Naive thymus-derived CD4-positive, alpha-beta T cell (primary cell): ENCODE measurements at regions not wholly inside any gene's neighbourhood (a gene's known extent, or its start where the extent isn't known, plus 50 kb on each side); places are given as distances from the start of the nearest gene placed in this dataset.
A peak's percentile ranks its signal among the peaks of the same experiment; 100 is the strongest.
"Not testable (repeated sequence)": the region's sequence is repeated elsewhere in the genome, so short reads cannot be mapped to it uniquely, and the experiment has no call there.

Experiments used
- ATAC-seq: fragments of 150-1000 bp; cut with Tn5 transposase; 2 replicates; pipeline ENCODE4 v1.10.0; 2021; ENCODE audit warnings: mild to moderate bottlenecking, moderate library complexity
- CTCF ChIA-PET: fragments of 350-600 bp; sonication (Branson Sonifier 250); formaldehyde crosslinking; loops from one replicate; lab custom pipeline; 2021; ENCODE audit warnings: antibody characterized with exemption; lab: Charles Lee
- POLR2A ChIA-PET: fragments of 350-600 bp; sonication (Branson Sonifier 250); formaldehyde crosslinking; loops from one replicate; lab custom pipeline; 2021; ENCODE audit warnings: antibody characterized with exemption, inconsistent platforms; lab: Charles Lee
- DNase-seq, 9 donors: peaks; one replicate each; pipeline versions ENCODE4 v3.0.0 to v3.0.0-alpha.2; 2020 to 2022; ENCODE audit warnings: mixed read lengths in 1 of 9
- H3K27ac ChIP-seq: one replicate; pipeline ENCODE4 v1.7.0; 2013; ENCODE audit warnings: mild to moderate bottlenecking, low read depth, low read length, moderate library complexity
- H3K27me3 ChIP-seq, 2 donors: one replicate each; pipeline ENCODE4 v1.7.0; 2013; ENCODE audit warnings: low read length in 2 of 2, mild to moderate bottlenecking in 2 of 2, moderate library complexity in 2 of 2; ENCODE audit not compliant: control insufficient read depth in 2 of 2, insufficient read depth in 2 of 2
- H3K36me3 ChIP-seq, 3 experiments: 1 replicate in 2 of 3; 2 replicates in 1 of 3; pipeline ENCODE4 v1.7.0; 2013; ENCODE audit warnings: low read length in 3 of 3, mild to moderate bottlenecking in 3 of 3, moderate library complexity in 1 of 3; ENCODE audit not compliant: insufficient read depth in 3 of 3, control insufficient read depth in 2 of 3
- H3K4me1 ChIP-seq, 2 donors: one replicate each; pipeline ENCODE4 v1.7.0; 2013; ENCODE audit warnings: low read length in 2 of 2, mild to moderate bottlenecking in 2 of 2, moderate library complexity in 1 of 2; ENCODE audit not compliant: control insufficient read depth in 2 of 2, insufficient read depth in 2 of 2
- H3K4me3 ChIP-seq: 2 replicates; pipeline ENCODE4 v1.7.0; 2013; ENCODE audit warnings: mild to moderate bottlenecking, low read length
- H3K9me3 ChIP-seq, 3 experiments: 1 replicate in 2 of 3; 2 replicates in 1 of 3; pipeline ENCODE4 v1.7.0; 2013; ENCODE audit warnings: low read length in 3 of 3; ENCODE audit not compliant: control insufficient read depth in 2 of 3
- H3K27ac Mint-ChIP-seq, 9 donors: one replicate each; pipeline ENCODE4 v1.8.0; 2020 to 2022; ENCODE audit warnings: mixed read lengths in 9 of 9, mild to moderate bottlenecking in 8 of 9, moderate library complexity in 5 of 9, inconsistent platforms in 2 of 9
- H3K27me3 Mint-ChIP-seq, 5 donors: one replicate each; pipeline ENCODE4 v1.8.0; 2021 to 2022; ENCODE audit warnings: mixed read lengths in 5 of 5, mild to moderate bottlenecking in 1 of 5
- H3K36me3 Mint-ChIP-seq, 5 donors: one replicate each; pipeline ENCODE4 v1.8.0; 2020 to 2022; ENCODE audit warnings: mixed read lengths in 5 of 5, mild to moderate bottlenecking in 3 of 5, inconsistent platforms in 1 of 5
- H3K4me1 Mint-ChIP-seq, 7 donors: one replicate each; pipeline ENCODE4 v1.8.0; 2020 to 2022; ENCODE audit warnings: mixed read lengths in 7 of 7, mild to moderate bottlenecking in 3 of 7, inconsistent platforms in 1 of 7
- H3K4me3 Mint-ChIP-seq, 10 donors: one replicate each; pipeline ENCODE4 v1.8.0; 2020 to 2022; ENCODE audit warnings: mild to moderate bottlenecking in 10 of 10, mixed read lengths in 10 of 10, moderate library complexity in 6 of 10, inconsistent platforms in 2 of 10
- H3K9me3 Mint-ChIP-seq, 11 donors: one replicate each; pipeline ENCODE4 v1.8.0; 2020 to 2022; ENCODE audit warnings: mixed read lengths in 11 of 11, mild to moderate bottlenecking in 4 of 11, inconsistent platforms in 1 of 11, moderate library complexity in 1 of 11
- intact Hi-C, 2 donors: fragments of 100-400 bp; cut with micrococcal nuclease; formaldehyde crosslinking; loops; one replicate each; pipeline ENCODE4 v1.15.1; 2023

DNA sequence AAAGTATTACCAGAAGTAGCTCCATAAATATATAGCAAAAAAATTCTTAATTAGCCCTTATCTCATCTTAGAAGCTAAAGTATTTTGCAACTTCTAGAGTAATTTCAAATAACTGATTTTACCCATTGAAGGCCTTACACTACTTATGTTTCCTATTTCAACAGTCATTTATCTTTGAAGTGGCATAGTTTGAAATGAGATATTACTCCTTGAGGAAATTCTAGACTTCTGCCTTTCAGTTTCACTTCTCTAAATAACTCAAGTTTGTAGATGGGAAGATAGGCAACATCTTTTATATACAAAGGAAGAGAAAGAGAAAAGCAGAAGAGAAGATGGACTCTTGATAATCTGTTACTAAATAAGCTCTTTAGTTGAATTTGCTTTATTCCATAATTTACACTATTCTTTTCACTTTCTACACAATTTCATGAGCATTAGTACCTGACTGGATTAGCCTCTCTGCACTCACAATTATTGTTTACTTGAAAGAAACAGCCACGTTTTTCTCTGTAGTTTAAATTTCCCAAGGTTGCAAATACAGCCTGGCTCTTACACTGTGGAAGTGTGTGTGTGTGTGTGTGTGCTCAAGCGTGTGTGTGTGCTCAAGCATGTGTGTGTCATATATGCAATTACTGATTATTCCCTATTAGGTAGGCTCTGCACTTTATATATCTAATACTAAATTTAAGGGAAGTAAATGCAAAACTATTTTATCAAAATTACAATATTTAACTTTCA is 60.6 kb upstream of the EMB start:
- ATAC-seq (peak; percentile 79), DNase-seq (peak in 4 of 9 donors; percentile 3 to 15 (median 7))
- H3K27me3 Mint-ChIP-seq: peaks cover 0 to 15% (median 0%) of the 10 kb centered on the region in 5 donors
- intact Hi-C loops: loop anchor here in 1 of 2 donors (1.0 to 5.0 kb wide), 2 partner anchors 60 to 166 kb away; partner anchors contain the start of genes EMB and PARP8
- Histone ChIP-seq H3K27ac (no peak overlapping the region), H3K36me3 (no peaks in the 10 kb centered on the region), H3K9me3 (no peaks in the 10 kb centered on the region), H3K4me1 (peaks cover 0 to 6% of the 10 kb centered on the region in 2 donors), H3K27me3 (no peaks in the 10 kb centered on the region), H3K4me3 (no peak overlapping the region)
- H3K4me1 Mint-ChIP-seq: peaks cover 6 to 22% (median 14%) of the 10 kb centered on the region in 7 donors
- H3K4me3 Mint-ChIP-seq: peak overlapping the region in 9 of 10 donors; percentile 14 to 72 (median 67)
- peaks cover 0 to 32% (median 5%) of the 10 kb centered on the region in 11 donors for H3K9me3 Mint-ChIP-seq
- CTCF ChIA-PET: no interaction called here
- POLR2A ChIA-PET: no interaction called here
- peaks cover 0 to 51% (median 6%) of the 10 kb centered on the region in 5 donors for H3K36me3 Mint-ChIP-seq
- H3K27ac Mint-ChIP-seq: peak overlapping the region; percentile 45 to 89 (median 78)

DNA sequence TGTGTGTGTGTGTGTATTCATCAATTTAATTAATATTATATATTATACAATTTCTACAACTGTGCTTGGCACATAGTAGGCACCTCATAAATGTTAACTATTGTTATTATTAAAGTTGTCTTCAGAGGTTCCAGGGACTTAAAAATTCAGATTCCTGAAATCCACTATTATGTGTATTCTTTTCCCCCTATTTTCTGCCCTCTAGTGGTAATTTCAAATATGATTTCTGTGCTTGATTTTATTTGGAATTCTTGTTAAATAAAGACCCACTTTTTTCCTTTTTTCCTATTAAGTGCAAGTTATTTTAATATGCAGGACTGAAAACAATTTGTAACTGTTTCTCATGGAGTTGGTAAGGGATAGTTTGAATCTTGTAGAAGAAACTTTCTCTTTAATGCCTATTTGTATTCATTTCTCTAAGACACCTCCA is 72.0 kb upstream of the EMB start:
- H3K9me3 Mint-ChIP-seq, ATAC-seq, H3K4me3 ChIP-seq, H3K27me3 ChIP-seq, H3K36me3 ChIP-seq, H3K9me3 ChIP-seq, H3K4me3 Mint-ChIP-seq, H3K27ac ChIP-seq, H3K4me1 ChIP-seq, H3K27ac Mint-ChIP-seq: not testable (repeated sequence)
- peaks cover 0 to 12% (median 0%) of the 10 kb centered on the region in 5 donors for H3K36me3 Mint-ChIP-seq
- ChIA-PET CTCF (interaction anchor here (0.8 to 1.9 kb wide), 7 partner anchors 41 to 239 kb away, joined by 3 to 17 read pairs (median 4); partner anchors contain the start of gene EMB), POLR2A (interaction anchor here (0.8 to 2.0 kb wide), 2 partner anchors 72 to 86 kb away, joined by 3 to 10 read pairs; partner anchors contain the start of gene EMB)
- intact Hi-C loops: loop anchor here (1.0 to 5.0 kb wide), 7 partner anchors 73 to 238 kb away; partner anchors contain the start of gene PARP8 (in 1 of the 2)
- peaks cover 4 to 16% (median 11%) of the 10 kb centered on the region in 7 donors for H3K4me1 Mint-ChIP-seq
- peaks cover 0 to 15% (median 0%) of the 10 kb centered on the region in 5 donors for H3K27me3 Mint-ChIP-seq
- DNase-seq: peak in 6 of 9 donors; percentile 6 to 25 (median 16)

DNA sequence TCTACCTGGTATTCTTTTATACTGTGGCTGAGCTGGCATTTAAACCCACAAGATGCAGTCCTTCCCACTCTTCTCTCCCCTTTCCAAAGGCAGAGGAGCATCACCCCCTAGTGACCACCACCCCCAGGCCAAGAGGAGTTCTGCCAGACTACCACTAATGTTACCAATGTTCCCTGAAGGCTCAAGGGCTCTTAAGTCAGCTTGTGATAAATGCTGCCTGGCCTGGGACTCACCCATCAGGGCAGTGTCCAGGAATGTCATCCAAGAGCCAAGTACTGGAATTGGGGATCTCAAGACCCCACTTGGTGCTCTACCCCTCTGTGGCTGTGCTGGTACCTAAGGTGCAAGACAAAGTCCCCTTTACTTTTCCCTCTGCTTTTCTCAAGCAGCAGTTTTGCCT is 80.0 kb upstream of the EMB start:
- H3K27ac ChIP-seq, H3K4me3 Mint-ChIP-seq, DNase-seq, H3K4me3 ChIP-seq, H3K9me3 ChIP-seq, H3K4me1 ChIP-seq, POLR2A ChIA-PET, H3K27ac Mint-ChIP-seq, ATAC-seq, intact Hi-C loops, H3K36me3 ChIP-seq, H3K27me3 ChIP-seq: not testable (repeated sequence)
- H3K27me3 Mint-ChIP-seq: peaks cover 0 to 23% (median 0%) of the 10 kb centered on the region in 5 donors
- CTCF ChIA-PET: interaction anchor here (0.7 kb wide), 1 partner anchor 169 kb away, joined by 3 read pairs; no protein-coding TSS in a partner anchor
- H3K4me1 Mint-ChIP-seq: peaks cover 5 to 15% (median 8%) of the 10 kb centered on the region in 7 donors
- peaks cover 0 to 24% (median 5%) of the 10 kb centered on the region in 5 donors for H3K36me3 Mint-ChIP-seq
- H3K9me3 Mint-ChIP-seq: peaks cover 4 to 23% (median 8%) of the 10 kb centered on the region in 11 donors

DNA sequence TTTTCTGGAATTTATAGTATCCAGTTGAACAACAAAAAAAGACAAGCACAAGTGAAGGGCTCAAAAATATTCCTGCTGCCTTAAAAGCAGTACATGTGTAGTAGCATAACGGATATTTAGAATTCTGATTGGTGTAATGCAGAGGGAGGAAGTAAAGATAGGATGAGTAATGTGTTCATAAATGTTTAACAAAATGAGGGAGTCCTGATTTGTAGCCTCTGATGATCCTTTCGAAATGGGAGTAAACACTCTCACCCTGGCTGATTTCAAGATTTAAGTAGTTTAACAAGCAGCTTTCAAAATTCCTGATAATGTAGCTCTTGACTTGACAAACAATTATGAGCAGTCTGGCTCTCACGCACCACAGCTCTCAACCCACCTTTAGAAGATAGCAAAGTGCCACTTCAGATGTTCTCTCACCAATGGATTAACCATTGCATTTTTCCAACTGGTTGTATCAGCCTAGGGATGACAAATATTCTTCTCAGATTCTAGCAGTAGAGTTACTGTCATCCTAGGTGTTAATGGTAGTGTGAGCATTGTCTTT is 86.5 kb upstream of the EMB start:
- H3K27me3 Mint-ChIP-seq, DNase-seq, H3K4me1 ChIP-seq, H3K27me3 ChIP-seq, H3K4me3 Mint-ChIP-seq, H3K36me3 Mint-ChIP-seq, CTCF ChIA-PET, H3K4me3 ChIP-seq, intact Hi-C loops, POLR2A ChIA-PET, H3K9me3 ChIP-seq, H3K36me3 ChIP-seq, ATAC-seq, H3K9me3 Mint-ChIP-seq, H3K27ac ChIP-seq: not testable (repeated sequence)
- peak overlapping the region in 1 of 9 donors; percentile 5 for H3K27ac Mint-ChIP-seq
- H3K4me1 Mint-ChIP-seq: peaks cover 6 to 22% (median 8%) of the 10 kb centered on the region in 7 donors

DNA sequence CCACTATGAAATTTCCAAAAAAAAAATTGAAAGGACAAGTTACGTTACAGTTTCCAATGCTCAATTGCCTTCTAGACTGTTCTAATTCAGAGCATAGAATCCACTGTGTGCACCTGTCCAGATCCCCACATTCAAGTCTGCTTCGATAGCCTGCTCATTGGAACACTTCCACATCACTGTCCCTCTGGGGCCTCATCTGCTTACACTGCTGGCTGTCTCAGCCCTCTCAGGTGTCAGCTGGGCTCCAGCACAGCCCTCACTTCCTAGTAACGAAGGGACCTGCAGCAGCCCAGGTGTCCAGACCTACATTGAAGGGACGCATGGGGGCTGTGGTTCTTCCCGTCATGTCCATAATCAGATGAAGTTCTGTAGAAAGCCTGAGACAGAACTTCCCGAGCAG is 94.3 kb upstream of the EMB start:
- no peak overlapping the region for H3K27ac Mint-ChIP-seq
- peaks cover 0 to 12% (median 5%) of the 10 kb centered on the region in 5 donors for H3K36me3 Mint-ChIP-seq
- POLR2A ChIA-PET: no interaction called here
- H3K27me3 ChIP-seq: no peaks in the 10 kb centered on the region
- H3K27ac ChIP-seq: no peak overlapping the region
- ATAC-seq (no peak), DNase-seq (no peak)
- intact Hi-C loops: no loop called here
- H3K27me3 Mint-ChIP-seq: peaks cover 0 to 6% (median 0%) of the 10 kb centered on the region in 5 donors
- no peaks in the 10 kb centered on the region for H3K9me3 ChIP-seq
- no peak overlapping the region for H3K4me3 ChIP-seq
- H3K36me3 ChIP-seq: no peaks in the 10 kb centered on the region
- peaks cover 1 to 24% (median 4%) of the 10 kb centered on the region in 11 donors for H3K9me3 Mint-ChIP-seq
- H3K4me1 Mint-ChIP-seq: peaks cover 3 to 7% (median 5%) of the 10 kb centered on the region in 7 donors
- H3K4me3 Mint-ChIP-seq: no peak overlapping the region
- no peaks in the 10 kb centered on the region for H3K4me1 ChIP-seq
- CTCF ChIA-PET: no interaction called here

DNA sequence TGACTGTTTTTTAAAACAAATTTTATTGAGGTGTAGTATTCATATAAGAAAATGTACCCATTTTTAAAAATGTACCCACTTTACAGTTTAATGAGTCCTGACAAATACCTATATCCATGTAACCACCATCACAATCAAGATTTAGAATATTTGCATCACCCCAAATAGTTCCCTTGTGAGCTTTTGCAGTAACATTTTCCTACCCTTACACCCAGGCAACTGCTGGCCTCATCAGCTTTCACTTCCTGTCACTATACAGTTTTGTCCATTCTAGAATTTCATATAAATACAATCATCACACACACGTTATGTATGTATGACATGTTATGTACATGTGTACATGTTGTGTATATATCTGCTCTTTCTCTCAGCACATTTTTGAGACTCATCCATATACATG is 96.4 kb upstream of the EMB start:
- H3K9me3 ChIP-seq, H3K4me3 Mint-ChIP-seq, H3K27ac Mint-ChIP-seq, intact Hi-C loops, H3K27me3 Mint-ChIP-seq, H3K27me3 ChIP-seq, H3K4me3 ChIP-seq, H3K4me1 ChIP-seq, H3K36me3 ChIP-seq, H3K4me1 Mint-ChIP-seq, DNase-seq, H3K27ac ChIP-seq, CTCF ChIA-PET: not testable (repeated sequence)
- H3K36me3 Mint-ChIP-seq: peaks cover 0 to 11% (median 9%) of the 10 kb centered on the region in 5 donors
- POLR2A ChIA-PET: interaction anchor here (0.6 to 0.7 kb wide), 3 partner anchors 27 to 166 kb away, joined by 3 to 9 read pairs (median 4); no protein-coding TSS in a partner anchor
- peak; percentile 22 for ATAC-seq
- H3K9me3 Mint-ChIP-seq: peaks cover 5 to 26% (median 10%) of the 10 kb centered on the region in 11 donors
